AG04450 (cell line): ENCODE measurements at regions not wholly inside any gene's neighbourhood (a gene's known extent, or its start where the extent isn't known, plus 50 kb on each side); places are given as distances from the start of the nearest gene placed in this dataset.
"Not testable (repeated sequence)": the region's sequence is repeated elsewhere in the genome, so short reads cannot be mapped to it uniquely, and the experiment has no call there.

Experiments used
- CTCF ChIA-PET: fragments of 300-600, 350-600 bp; formaldehyde crosslinking; extraction: SDS; loops from one replicate; lab custom pipeline; 2022; ENCODE audit warnings: antibody characterized with exemption, inconsistent platforms; lab: Charles Lee
- POLR2A ChIA-PET: fragments of 350-600 bp; formaldehyde crosslinking; extraction: SDS; loops from one replicate; lab custom pipeline; 2021; ENCODE audit warnings: antibody characterized with exemption, inconsistent platforms; lab: Yijun Ruan, JAX
- DNase-seq: peaks from one replicate; pipeline ENCODE4 v3.0.0-alpha.2; 2011; ENCODE audit warnings: low read depth, low spot score
- H3K27ac ChIP-seq: one replicate; pipeline ENCODE4 v1.5.1; 2012; ENCODE audit warnings: low read depth, low read length, control low read depth
- H3K27me3 ChIP-seq: one replicate; pipeline ENCODE4 v1.6.0; 2012; ENCODE audit warnings: low read length; ENCODE audit not compliant: control insufficient read depth, insufficient read depth
- H3K4me3 ChIP-seq: 2 replicates; pipeline ENCODE4 v1.5.1; 2011; ENCODE audit warnings: mild to moderate bottlenecking, low read depth, low read length, control low read depth
- H3K9me3 ChIP-seq: 2 replicates; pipeline ENCODE4 v1.5.1; 2012; ENCODE audit warnings: low read length; ENCODE audit not compliant: control insufficient read depth, insufficient read depth
- TF ChIP-seq, protein P1 (sequence below): IDR thresholded peaks from 2 replicates; pipeline ENCODE4 v1.5.1; 2011; ENCODE audit warnings: low read depth, low read length, control low read depth, inconsistent platforms

DNA sequence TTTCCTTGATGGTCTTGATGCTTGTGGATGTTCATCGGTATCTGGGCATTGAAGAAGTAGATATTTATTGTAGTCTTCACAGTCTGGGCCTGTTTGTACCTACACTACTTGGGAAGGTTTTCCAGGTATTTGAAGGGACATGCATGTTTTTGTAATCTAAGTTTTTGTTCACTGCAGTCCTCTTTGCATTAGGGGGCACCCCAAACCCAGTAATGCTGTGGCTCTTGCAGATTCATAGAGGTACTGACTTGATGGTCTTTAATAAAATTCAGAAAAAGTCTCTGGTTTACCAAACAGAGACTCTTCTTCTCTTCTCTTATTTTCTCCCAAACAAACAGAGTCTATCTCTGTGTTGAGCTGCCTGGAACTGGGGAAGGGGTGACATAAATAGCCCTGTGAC is 150.9 kb upstream of the SLC16A7 start:
- CTCF ChIA-PET = interaction anchor here (0.9 kb wide), 1 partner anchor 363 kb away, joined by 3 read pairs; no protein-coding TSS in a partner anchor
- no peak overlapping the region for H3K4me3 ChIP-seq
- H3K27me3 ChIP-seq = no peaks in the 10 kb centered on the region
- POLR2A ChIA-PET = no interaction called here
- no peak overlapping the region for H3K27ac ChIP-seq
- no peak for DNase-seq
- TF ChIP-seq, protein P1, sequence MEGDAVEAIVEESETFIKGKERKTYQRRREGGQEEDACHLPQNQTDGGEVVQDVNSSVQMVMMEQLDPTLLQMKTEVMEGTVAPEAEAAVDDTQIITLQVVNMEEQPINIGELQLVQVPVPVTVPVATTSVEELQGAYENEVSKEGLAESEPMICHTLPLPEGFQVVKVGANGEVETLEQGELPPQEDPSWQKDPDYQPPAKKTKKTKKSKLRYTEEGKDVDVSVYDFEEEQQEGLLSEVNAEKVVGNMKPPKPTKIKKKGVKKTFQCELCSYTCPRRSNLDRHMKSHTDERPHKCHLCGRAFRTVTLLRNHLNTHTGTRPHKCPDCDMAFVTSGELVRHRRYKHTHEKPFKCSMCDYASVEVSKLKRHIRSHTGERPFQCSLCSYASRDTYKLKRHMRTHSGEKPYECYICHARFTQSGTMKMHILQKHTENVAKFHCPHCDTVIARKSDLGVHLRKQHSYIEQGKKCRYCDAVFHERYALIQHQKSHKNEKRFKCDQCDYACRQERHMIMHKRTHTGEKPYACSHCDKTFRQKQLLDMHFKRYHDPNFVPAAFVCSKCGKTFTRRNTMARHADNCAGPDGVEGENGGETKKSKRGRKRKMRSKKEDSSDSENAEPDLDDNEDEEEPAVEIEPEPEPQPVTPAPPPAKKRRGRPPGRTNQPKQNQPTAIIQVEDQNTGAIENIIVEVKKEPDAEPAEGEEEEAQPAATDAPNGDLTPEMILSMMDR = peak; percentile 43
- H3K9me3 ChIP-seq = peaks cover 2% of the 10 kb centered on the region; the same call in 1 of the 2 replicates

DNA sequence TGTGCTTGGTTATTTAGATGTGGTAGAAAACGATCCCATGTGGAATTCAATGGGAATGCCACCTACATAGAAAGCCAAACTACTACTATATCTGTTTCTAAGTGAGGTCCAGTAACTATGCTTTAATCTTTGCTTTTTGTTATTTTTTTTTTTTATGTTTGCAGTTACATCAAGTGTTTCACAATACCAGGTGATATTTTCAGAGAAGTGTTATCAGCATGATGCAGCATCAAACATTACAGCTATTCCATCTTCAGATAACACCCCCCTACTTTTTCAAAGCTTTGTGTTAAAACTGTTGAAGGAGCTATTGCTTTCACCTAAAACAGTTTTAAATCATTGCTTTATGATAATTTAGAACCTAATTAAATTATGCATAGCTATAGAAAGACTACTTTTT is 163.8 kb upstream of the SLC16A7 start:
- no peak for DNase-seq
- no peaks in the 10 kb centered on the region for H3K27me3 ChIP-seq
- POLR2A ChIA-PET = no interaction called here
- H3K9me3 ChIP-seq = no peaks in the 10 kb centered on the region
- no peak overlapping the region for H3K4me3 ChIP-seq
- H3K27ac ChIP-seq = no peak overlapping the region
- TF ChIP-seq, protein P1 = no peak
- CTCF ChIA-PET = interaction anchor here (0.7 to 1.1 kb wide), 2 partner anchors 403 to 1500 kb away, joined by 3 read pairs; no protein-coding TSS in a partner anchor

DNA sequence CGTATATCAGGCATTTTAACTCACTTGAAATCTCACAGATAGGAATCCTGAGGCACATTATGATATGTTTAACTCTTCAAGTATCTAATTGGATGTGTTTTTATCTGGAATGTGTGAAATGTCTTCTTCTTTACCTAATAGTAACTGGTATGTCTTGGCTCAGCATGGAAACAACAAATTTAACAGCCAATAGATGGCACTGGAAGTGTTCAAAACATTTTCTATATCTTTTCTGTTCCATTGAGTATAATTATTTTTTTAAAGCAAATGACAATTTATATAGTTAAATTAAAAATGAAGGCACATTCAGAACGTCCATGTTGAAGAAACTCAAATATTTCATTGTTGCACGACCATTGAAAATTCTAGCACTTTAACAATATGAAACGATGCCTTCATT is 164.6 kb upstream of the SLC16A7 start:
- TF ChIP-seq, protein P1 = peak; percentile 29
- Histone ChIP-seq H3K9me3 (no peaks in the 10 kb centered on the region), H3K27ac (no peak overlapping the region), H3K27me3 (no peaks in the 10 kb centered on the region), H3K4me3 (no peak overlapping the region)
- POLR2A ChIA-PET = no interaction called here
- no peak for DNase-seq
- CTCF ChIA-PET = no interaction called here

DNA sequence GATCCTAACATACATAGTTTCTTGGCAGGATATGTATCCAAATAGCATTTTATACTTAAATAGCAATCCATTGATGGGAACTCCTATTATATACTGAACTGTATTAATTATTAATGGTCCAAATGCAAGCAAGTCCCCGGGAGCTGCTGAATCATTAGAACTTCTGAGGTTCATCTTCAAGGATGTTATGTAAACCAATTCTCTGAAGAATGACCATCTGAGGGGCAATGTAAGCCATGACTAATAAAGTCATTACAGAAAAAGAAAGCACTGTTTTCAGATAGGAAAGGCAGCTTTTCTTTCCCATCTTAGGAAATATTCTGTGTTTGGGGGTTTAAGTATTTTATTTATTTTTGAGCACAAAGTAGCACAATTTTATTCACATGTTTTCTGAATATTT is 166.1 kb upstream of the SLC16A7 start:
- TF ChIP-seq, protein P1 = no peak
- Histone ChIP-seq H3K9me3 (no peaks in the 10 kb centered on the region), H3K4me3 (no peak overlapping the region), H3K27ac (no peak overlapping the region), H3K27me3 (no peaks in the 10 kb centered on the region)
- DNase-seq = peak; percentile 16
- ChIA-PET POLR2A (no interaction called here), CTCF (interaction anchor here (0.9 to 1.5 kb wide), 2 partner anchors 26 to 378 kb away, joined by 3 to 4 read pairs; no protein-coding TSS in a partner anchor)

DNA sequence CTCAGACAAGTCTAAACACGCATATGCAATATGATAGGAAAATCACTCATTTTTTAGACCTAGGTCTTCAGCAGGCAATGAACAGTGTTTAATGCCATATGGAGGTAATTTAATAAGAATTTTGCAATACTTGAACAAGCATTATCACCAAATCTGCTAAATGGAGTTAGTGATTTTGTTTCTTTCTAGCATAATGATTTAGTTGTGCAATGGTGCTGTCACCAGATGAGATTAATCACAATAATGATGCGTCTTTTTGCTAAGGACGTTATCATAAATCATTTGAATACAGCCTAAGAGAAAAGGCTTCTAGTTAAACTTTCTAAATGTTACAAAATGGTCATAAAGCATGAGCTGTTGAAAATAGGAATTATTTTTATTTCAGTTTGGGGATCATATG is 170.0 kb upstream of the SLC16A7 start:
- Histone ChIP-seq H3K27me3 (no peaks in the 10 kb centered on the region), H3K4me3 (no peak overlapping the region), H3K27ac (no peak overlapping the region), H3K9me3 (no peaks in the 10 kb centered on the region)
- CTCF ChIA-PET = no interaction called here
- POLR2A ChIA-PET = no interaction called here
- TF ChIP-seq, protein P1 = no peak
- no peak for DNase-seq

DNA sequence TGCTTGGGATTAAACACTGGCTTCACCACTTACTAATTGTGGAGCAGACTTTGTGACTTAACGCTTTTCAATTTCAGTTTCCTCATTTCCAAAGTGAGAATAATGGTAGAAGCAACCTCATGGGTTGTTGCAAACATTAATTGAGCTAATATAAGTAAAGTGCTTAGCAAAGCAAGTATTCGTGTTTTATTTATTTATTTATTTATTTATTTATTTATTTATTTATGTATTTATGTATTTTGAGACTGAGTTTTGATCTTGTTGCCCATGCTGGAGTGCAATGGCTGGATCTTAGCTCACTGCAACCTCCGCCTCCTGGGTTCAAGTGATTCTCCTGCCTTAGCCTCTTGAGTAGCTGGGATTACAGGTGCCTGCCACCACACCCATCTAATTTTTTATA is 171.2 kb upstream of the SLC16A7 start:
- H3K4me3 ChIP-seq, POLR2A ChIA-PET, H3K9me3 ChIP-seq, H3K27ac ChIP-seq, DNase-seq, H3K27me3 ChIP-seq: not testable (repeated sequence)
- CTCF ChIA-PET = interaction anchor here (2.0 kb wide), 1 partner anchor 21 kb away, joined by 11 read pairs; no protein-coding TSS in a partner anchor
